B cell (primary cell): ENCODE measurements at regions not wholly inside any gene's neighbourhood (a gene's known extent, or its start where the extent isn't known, plus 50 kb on each side); places are given as distances from the start of the nearest gene placed in this dataset.

ENCODE experiments used
- ATAC-seq: fragments of 200-7000 bp; cut with Tn5 transposase; one replicate; pipeline ENCODE4 v1.10.0; 2021; ENCODE audit warnings: low read depth, mild to moderate bottlenecking, moderate number of reproducible peaks, moderate library complexity
- CTCF ChIA-PET: fragments of 350-600 bp; sonication (Branson Sonifier 250); formaldehyde crosslinking; loops from one replicate; lab custom pipeline; 2021; ENCODE audit warnings: antibody characterized with exemption, inconsistent platforms; lab: Charles Lee
- POLR2A ChIA-PET: fragments of 350-600 bp; sonication (Branson Sonifier 250); formaldehyde crosslinking; loops from one replicate; lab custom pipeline; 2021; ENCODE audit warnings: antibody characterized with exemption; lab: Charles Lee
- DNase-seq: peaks from one replicate; pipeline ENCODE4 v3.0.0; 2013
- H2AFZ ChIP-seq: 2 replicates; pipeline ENCODE4 v1.6.1; 2012; ENCODE audit warnings: mild to moderate bottlenecking, low read depth, low read length; ENCODE audit not compliant: insufficient read depth, poor library complexity, severe bottlenecking
- H3K27ac ChIP-seq, 2 donors: 1 replicate in 1 of 2; 2 replicates in 1 of 2; pipeline ENCODE4 v1.5.1; 2012 to 2013; ENCODE audit warnings: low read length in 2 of 2, mild to moderate bottlenecking in 2 of 2, moderate library complexity in 1 of 2
- H3K27me3 ChIP-seq, 4 experiments: fragments of 200-600 bp in 1 of 4; sonication (generic) in 1 of 4; replicated peaks in 1 of 4; 1 replicate in 2 of 4; 2 replicates in 2 of 4; pipeline versions ENCODE4 v1.6.1 to v1.7.0; 2013 to 2016; ENCODE audit warnings: low read length in 3 of 4, mild to moderate bottlenecking in 2 of 4, mixed read lengths in 1 of 4, moderate library complexity in 1 of 4; ENCODE audit not compliant: insufficient read depth in 4 of 4, control insufficient read depth in 3 of 4; ENCODE audit errors: control extremely low read depth in 1 of 4
- H3K36me3 ChIP-seq, 2 experiments: replicated peaks in 1 of 2; 1 replicate in 1 of 2; 2 replicates in 1 of 2; pipeline versions ENCODE4 v1.6.1 to v1.7.1; 2013; ENCODE audit warnings: low read length in 1 of 2; ENCODE audit not compliant: insufficient read depth in 2 of 2, control insufficient read depth in 1 of 2; ENCODE audit errors: control extremely low read depth in 1 of 2, extremely low read depth in 1 of 2
- H3K4me1 ChIP-seq, 2 donors: fragments of 200-600 bp in 1 of 2; sonication (generic) in 1 of 2; 1 replicate in 1 of 2; 2 replicates in 1 of 2; pipeline versions ENCODE4 v1.5.1 to v1.6.1; 2013 to 2017; ENCODE audit warnings: low read length in 2 of 2; ENCODE audit not compliant: control insufficient read depth in 2 of 2, insufficient read depth in 2 of 2
- H3K4me2 ChIP-seq: replicated peaks from 2 replicates; pipeline ENCODE3; 2012; ENCODE audit warnings: mild to moderate bottlenecking, low read depth, low read length; ENCODE audit not compliant: poor library complexity, severe bottlenecking
- H3K4me3 ChIP-seq, 5 experiments: fragments of 200-600 bp in 1 of 5; sonication (generic) in 1 of 5; 1 replicate in 3 of 5; 2 replicates in 2 of 5; pipeline versions ENCODE4 v1.5.1 to v1.7.0; 2011 to 2016; ENCODE audit warnings: low read length in 4 of 5, mild to moderate bottlenecking in 4 of 5, low read depth in 2 of 5, control low read depth in 1 of 5, moderate library complexity in 1 of 5; ENCODE audit not compliant: insufficient read depth in 1 of 5; ENCODE audit errors: control extremely low read depth in 1 of 5, extremely low read depth in 1 of 5
- H3K79me2 ChIP-seq: fragments of 200-600 bp; sonication (generic); one replicate; pipeline ENCODE4 v1.6.0; 2016; ENCODE audit warnings: low read length; ENCODE audit not compliant: control insufficient read depth, insufficient read depth
- H3K9ac ChIP-seq: fragments of 200-600 bp; sonication (generic); 2 replicates; pipeline ENCODE4 v1.6.1; 2017; ENCODE audit warnings: mild to moderate bottlenecking, low read length, moderate library complexity
- H3K9me3 ChIP-seq, 3 donors: one replicate each; pipeline versions ENCODE4 v1.6.1 to v1.7.1; 2013; ENCODE audit warnings: low read length in 2 of 3; ENCODE audit not compliant: control insufficient read depth in 2 of 3, insufficient read depth in 1 of 3; ENCODE audit errors: control extremely low read depth in 1 of 3
- H4K20me1 ChIP-seq: 2 replicates; pipeline ENCODE4 v1.6.0; 2012; ENCODE audit warnings: mild to moderate bottlenecking, low read length; ENCODE audit not compliant: insufficient read depth, control insufficient read depth, poor library complexity, severe bottlenecking
- H3K27ac Mint-ChIP-seq: one replicate; pipeline ENCODE4 v1.8.0; 2021; ENCODE audit warnings: mixed read lengths
- H3K27me3 Mint-ChIP-seq: one replicate; pipeline ENCODE4 v1.8.0; 2021; ENCODE audit warnings: mixed read lengths
- H3K4me1 Mint-ChIP-seq: one replicate; pipeline ENCODE4 v1.8.0; 2021; ENCODE audit warnings: mixed read lengths
- H3K4me3 Mint-ChIP-seq: one replicate; pipeline ENCODE4 v1.8.0; 2021; ENCODE audit warnings: mixed read lengths
- H3K9me3 Mint-ChIP-seq: one replicate; pipeline ENCODE4 v1.8.0; 2022; ENCODE audit warnings: mixed read lengths; ENCODE audit not compliant: insufficient read depth
- CTCF ChIP-seq: fragments of 200-600 bp; IDR thresholded peaks from one replicate; pipeline ENCODE4 v1.8.0; 2022; ENCODE audit warnings: antibody characterized with exemption, mild to moderate bottlenecking
- EZH2 ChIP-seq: IDR thresholded peaks from 2 replicates; pipeline ENCODE4 v1.6.1; 2012; ENCODE audit warnings: borderline replicate concordance, low read depth, mild to moderate bottlenecking, moderate library complexity, low read length; ENCODE audit not compliant: insufficient read depth, poor library complexity, severe bottlenecking
- WGBS: methylation state at CpG from one replicate; pipeline ENCODE4 v1.1.5; 2013; ENCODE audit warnings: missing lambda C conversion rate; ENCODE audit not compliant: insufficient coverage; 5-methylcytosine and 5-hydroxymethylcytosine counted together
- intact Hi-C: fragments of 100-400 bp; cut with micrococcal nuclease; formaldehyde crosslinking; loops from one replicate; pipeline ENCODE4 v1.10.0; 2022

GRCh38 chr6:165031502-165031901 lies 277.9 kb downstream of the C6orf118 start:
- no peak overlapping the region for H3K27ac Mint-ChIP-seq
- no peaks in the 10 kb centered on the region for H3K79me2 ChIP-seq
- H3K27ac ChIP-seq, result no peak overlapping the region
- WGBS, result no CpG with 5 or more reads among the region's 7 CpGs
- intact Hi-C loops, result no loop called here
- H3K4me2 ChIP-seq, result no peak overlapping the region
- peaks cover 0 to 17% (median 0%) of the 10 kb centered on the region in 3 donors for H3K9me3 ChIP-seq
- H3K36me3 ChIP-seq, result no peaks in the 10 kb centered on the region
- ATAC-seq (no peak), DNase-seq (no peak)
- no peaks in the 10 kb centered on the region for H4K20me1 ChIP-seq
- no peak overlapping the region for H3K4me3 ChIP-seq
- CTCF ChIA-PET, result no interaction called here
- no peak overlapping the region for H2AFZ ChIP-seq
- H3K4me1 ChIP-seq, result no peaks in the 10 kb centered on the region
- no peak overlapping the region for H3K9ac ChIP-seq
- H3K4me1 Mint-ChIP-seq, result no peaks in the 10 kb centered on the region
- no peaks in the 10 kb centered on the region for H3K9me3 Mint-ChIP-seq
- H3K4me3 Mint-ChIP-seq, result no peak overlapping the region
- no peaks in the 10 kb centered on the region for H3K27me3 Mint-ChIP-seq
- POLR2A ChIA-PET, result no interaction called here
- no peak for TF ChIP-seq CTCF
- no peak for TF ChIP-seq EZH2
- H3K27me3 ChIP-seq, result no peaks in the 10 kb centered on the region

- no CpG with 5 or more reads among the region's 1 CpG for WGBS
- H2AFZ ChIP-seq, result no peak overlapping the region
- H3K4me1 Mint-ChIP-seq, result no peaks in the 10 kb centered on the region
- H3K9me3 ChIP-seq, result peaks cover 0 to 4% (median 0%) of the 10 kb centered on the region in 3 donors
- intact Hi-C loops, result no loop called here
- no peak for ATAC-seq
- CTCF ChIA-PET, result no interaction called here
- no peak overlapping the region for H3K4me2 ChIP-seq
- no peaks in the 10 kb centered on the region for H3K4me1 ChIP-seq
- H3K27me3 ChIP-seq, result no peaks in the 10 kb centered on the region
- H3K27ac Mint-ChIP-seq, result no peak overlapping the region
- no peak overlapping the region for H3K4me3 ChIP-seq
- peaks cover 2% of the 10 kb centered on the region for H3K9me3 Mint-ChIP-seq
- no peaks in the 10 kb centered on the region for H3K36me3 ChIP-seq
- H3K9ac ChIP-seq, result no peak overlapping the region
- no peak overlapping the region for H3K4me3 Mint-ChIP-seq
- TF ChIP-seq CTCF (no peak), EZH2 (no peak)
- no peak overlapping the region for H3K27ac ChIP-seq
- POLR2A ChIA-PET, result no interaction called here
- H3K79me2 ChIP-seq, result no peaks in the 10 kb centered on the region
- no peaks in the 10 kb centered on the region for H4K20me1 ChIP-seq
- H3K27me3 Mint-ChIP-seq, result no peaks in the 10 kb centered on the region
- DNase-seq, result no peak
Measured at GRCh38 chr6:165025040-165025439, 284.4 kb downstream of the C6orf118 start.
